Epithelial cell of prostate (primary cell): ENCODE measurements at regions not wholly inside any gene's neighbourhood (a gene's known extent, or its start where the extent isn't known, plus 50 kb on each side); places are given as distances from the start of the nearest gene placed in this dataset.
A peak's percentile ranks its signal among the peaks of the same experiment; 100 is the strongest.
"Not testable (repeated sequence)": the region's sequence is repeated elsewhere in the genome, so short reads cannot be mapped to it uniquely, and the experiment has no call there.

ENCODE experiments used
- DNase-seq: peaks from one replicate; pipeline ENCODE4 v3.0.0-alpha.2; 2011; ENCODE audit warnings: low read depth, low spot score
- H3K27ac ChIP-seq: fragments of 450-650 bp; 2 replicates; pipeline ENCODE4 v1.5.1; 2017; ENCODE audit warnings: mild to moderate bottlenecking

DNA sequence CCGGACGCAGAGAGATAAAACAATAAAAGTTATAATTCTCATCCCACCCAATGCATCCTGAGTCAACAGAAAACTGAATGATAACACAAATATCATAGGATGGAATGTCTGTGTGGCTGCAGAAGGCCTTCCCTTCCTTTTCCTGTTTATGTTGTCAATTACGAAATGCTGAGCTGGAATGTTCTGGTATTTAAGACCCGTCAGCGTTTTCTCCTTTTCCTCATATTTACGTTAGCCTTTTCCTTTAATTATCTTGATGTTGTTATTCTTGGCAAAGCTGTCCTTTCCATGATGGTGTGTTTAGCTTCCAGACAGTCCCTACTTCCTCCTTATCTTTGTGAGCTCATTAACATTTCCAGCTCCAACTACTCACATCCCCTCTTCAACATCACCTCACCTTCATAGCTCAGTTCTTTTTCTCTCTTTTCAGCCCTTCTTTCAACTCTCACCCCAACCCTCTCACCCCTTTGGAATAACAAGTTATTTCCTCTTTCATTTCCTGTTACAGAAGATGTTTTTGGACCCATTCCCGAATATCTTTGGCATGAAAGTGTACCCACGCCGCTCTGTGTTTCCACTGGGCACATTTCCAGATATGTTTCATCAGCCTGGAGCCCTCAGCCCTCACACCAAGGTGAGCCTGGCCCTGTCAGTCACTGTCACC, 221.6 kb downstream of the NR2F1-AS1 start:
- DNase-seq: peak; percentile 16
- H3K27ac ChIP-seq: peak overlapping the region; percentile 81

DNA sequence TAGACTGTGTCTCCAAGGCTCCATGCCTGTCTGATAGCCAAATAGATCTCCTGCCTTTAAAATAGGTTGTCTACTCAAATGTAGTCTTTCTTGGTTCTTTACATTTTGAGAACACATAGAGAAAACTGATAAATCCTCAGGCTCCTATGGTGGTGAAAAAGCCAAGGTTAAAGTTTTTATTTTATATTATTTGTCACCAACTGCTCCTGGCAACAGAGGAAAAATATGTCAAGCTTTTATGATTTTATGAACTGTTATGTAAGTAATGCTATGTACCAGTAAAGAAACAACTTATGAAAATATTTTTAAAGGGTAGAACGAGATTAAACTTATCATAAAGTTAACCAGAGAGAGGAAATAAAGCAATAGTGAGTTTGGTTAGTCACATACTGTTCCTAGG, 222.8 kb downstream of the NR2F1-AS1 start:
- H3K27ac ChIP-seq: no peak overlapping the region
- DNase-seq: no peak

DNA sequence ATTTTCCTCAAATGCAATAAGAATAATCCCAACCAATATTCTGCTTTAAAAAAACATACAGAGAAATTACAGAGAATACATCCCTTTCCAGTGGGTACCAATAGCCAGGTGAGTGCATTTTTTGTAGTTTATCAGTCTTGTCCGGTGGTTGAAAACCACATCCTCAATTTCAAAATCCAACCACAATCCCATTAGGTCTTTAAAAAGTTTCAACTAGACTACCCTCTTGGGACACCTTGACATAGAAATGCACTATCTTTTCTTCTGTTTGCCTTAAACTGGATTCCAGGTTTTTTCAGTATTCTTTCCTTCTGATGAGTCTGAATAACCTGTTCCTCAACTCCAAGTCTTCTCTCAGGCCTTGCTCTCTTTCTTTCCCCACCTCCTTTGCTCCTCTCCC, 223.3 kb downstream of the NR2F1-AS1 start:
- DNase-seq: no peak
- no peak overlapping the region for H3K27ac ChIP-seq

GRCh38 chr5:93355691-93356090, 225.3 kb downstream of the NR2F1-AS1 start:
- no peak for DNase-seq
- H3K27ac ChIP-seq: no peak overlapping the region

DNA sequence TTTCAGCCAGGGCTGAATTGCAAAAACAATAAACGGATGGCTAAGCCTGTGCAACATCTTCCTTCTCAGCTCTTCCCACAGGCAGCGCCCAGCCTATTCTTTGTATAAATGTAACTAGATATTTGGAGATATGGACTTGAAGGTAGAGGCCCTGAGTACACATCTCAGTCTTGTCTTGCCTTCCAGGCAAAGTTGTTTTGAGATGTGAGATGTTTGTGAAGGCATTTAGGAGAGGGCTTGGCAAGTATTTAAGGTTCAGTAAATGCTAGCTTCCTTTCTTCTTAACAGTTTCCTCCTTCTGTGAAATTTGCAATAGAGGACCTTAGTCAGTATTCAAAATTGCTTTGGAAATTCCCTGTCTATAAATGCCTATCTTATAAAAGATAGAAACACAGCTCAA, 228.8 kb downstream of the NR2F1-AS1 start:
- DNase-seq: no peak
- H3K27ac ChIP-seq: no peak overlapping the region

DNA sequence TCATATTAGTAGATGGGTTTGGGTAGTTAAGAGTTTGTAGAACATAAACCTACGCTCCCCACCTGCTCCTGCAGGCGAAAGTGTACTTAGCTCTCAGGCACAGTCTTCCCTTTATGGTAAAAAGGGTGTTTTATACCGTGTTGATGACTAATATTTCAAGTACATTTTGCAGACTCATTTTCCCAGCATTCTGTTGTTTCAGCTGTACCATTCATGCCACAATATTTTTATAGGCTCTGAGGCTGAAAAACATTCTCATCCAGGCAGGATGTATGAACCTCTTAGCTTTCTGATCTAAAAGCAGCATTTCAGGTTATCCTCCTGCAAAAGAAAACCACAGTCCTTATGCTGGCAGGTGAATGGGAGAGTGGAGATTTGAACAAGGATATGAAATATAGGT, 231.4 kb downstream of the NR2F1-AS1 start:
- DNase-seq: peak; percentile 52
- no peak overlapping the region for H3K27ac ChIP-seq

- DNase-seq: no peak
- H3K27ac ChIP-seq: no peak overlapping the region
Measured at GRCh38 chr5:93348231-93348630, 232.8 kb downstream of the NR2F1-AS1 start.

- not testable (repeated sequence) for DNase-seq, H3K27ac ChIP-seq
Measured at GRCh38 chr5:93346850-93347249, 234.2 kb downstream of the NR2F1-AS1 start.

DNA sequence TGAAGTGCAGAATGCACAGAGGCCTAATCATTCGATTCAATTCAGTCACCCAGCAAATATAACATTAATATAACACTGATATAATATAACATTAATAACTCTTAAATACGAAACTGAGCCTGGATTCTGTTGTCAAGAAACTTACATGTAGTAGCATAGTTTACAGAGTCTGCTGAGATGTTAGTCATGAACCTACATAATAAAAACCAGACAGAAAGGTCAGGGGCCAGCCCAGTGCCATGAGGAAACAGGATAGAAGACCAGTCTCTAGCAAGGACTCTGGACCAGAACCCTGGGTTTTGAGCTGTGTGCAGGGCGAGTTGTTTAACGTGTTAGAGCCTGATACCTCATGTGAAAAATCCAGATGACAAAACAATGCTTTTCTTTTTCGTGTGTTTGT, 234.7 kb downstream of the NR2F1-AS1 start:
- no peak for DNase-seq
- no peak overlapping the region for H3K27ac ChIP-seq

- DNase-seq: no peak
- H3K27ac ChIP-seq: no peak overlapping the region
Measured at GRCh38 chr5:93343570-93343969, 237.4 kb downstream of the NR2F1-AS1 start.

DNA sequence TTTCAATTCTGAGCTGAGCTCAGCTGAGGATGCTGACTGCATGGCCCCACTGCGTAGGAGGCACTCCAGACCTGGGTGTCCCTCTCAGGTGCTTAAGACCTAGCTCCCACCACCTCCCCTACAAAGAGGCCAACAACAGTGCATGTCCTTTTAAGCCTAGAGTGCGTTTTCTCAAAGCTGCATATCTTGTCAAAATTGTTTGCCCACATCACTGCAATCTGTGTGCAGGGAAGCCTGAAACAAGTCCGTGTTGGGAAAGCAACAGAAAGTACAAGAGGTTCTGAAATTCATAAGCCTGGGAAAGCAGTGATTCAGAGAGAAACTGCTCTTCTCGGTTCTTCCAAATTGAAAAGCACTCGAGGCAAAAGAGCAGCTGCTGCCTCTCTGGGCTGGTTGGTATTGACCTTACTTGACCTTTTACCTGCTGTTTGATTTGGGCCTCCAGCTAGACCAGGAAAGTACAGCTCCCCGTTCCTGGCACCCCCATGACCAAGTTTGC, 238.4 kb downstream of the NR2F1-AS1 start:
- DNase-seq: no peak
- no peak overlapping the region for H3K27ac ChIP-seq

GRCh38 chr5:93340881-93341280, 240.1 kb downstream of the NR2F1-AS1 start:
- no peak overlapping the region for H3K27ac ChIP-seq
- no peak for DNase-seq

DNA sequence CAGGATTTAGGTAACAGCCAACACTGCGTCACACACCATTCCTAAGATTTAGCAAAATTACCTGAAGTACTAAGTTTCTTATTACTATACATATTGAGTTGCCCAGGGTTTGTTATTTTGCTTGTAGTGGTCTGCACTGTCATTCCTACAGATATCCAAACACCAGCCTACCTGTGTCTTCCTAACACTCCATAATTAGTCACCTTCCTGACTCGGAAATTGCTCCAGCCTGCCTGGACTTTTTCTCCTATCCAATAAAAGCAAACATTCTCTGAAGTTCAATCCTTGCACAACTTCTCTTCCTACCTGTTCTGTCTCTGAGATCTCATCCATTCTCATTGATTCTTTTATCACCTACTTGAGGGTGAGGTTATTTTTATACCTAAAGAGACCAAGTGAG, 243.9 kb downstream of the NR2F1-AS1 start:
- no peak for DNase-seq
- peak overlapping the region; percentile 23 for H3K27ac ChIP-seq

DNA sequence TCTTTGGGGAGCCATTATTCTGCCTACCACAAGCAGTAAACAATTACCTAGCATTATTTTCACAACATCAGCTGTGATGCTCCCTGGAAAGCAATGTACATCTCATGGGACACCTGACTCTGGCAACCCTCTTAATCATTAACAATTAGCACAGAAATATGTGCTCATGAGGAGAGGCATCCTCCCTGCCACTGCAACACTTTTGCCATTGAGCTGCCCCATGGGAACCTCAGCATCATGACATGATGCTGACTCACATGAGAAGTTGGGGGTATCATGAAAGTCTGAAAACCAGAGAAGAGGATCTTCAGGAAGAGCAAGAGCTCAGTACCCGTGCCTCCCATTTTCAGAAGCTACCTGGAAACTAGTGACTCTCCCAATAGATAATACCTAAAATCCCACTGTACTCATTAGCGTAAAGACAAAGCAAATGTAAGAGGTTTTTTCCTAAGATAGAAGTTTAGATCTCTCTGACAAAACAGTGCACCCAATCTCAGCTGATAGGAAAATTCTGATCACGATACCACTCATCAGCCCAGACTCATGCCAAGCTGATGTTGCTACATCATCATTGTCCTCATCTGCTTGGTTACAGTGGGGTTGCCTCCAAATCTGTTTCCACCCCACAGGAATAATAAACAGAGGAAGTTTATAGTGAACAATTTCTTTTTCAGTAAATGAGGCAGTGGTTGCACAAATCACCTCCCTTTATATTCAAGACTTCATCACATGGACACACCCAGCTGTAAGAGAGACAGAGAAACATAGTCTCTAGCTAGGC, 244.5 kb downstream of the NR2F1-AS1 start:
- DNase-seq: no peak
- H3K27ac ChIP-seq: peak overlapping the region; percentile 23

- no peak overlapping the region for H3K27ac ChIP-seq
- DNase-seq: no peak
Measured at GRCh38 chr5:93331863-93332262, 249.2 kb downstream of the NR2F1-AS1 start.

GRCh38 chr5:93331241-93331640, 249.8 kb downstream of the NR2F1-AS1 start:
- no peak for DNase-seq
- no peak overlapping the region for H3K27ac ChIP-seq

- no peak for DNase-seq
- no peak overlapping the region for H3K27ac ChIP-seq
Measured at GRCh38 chr5:93330506-93330905, 250.5 kb downstream of the NR2F1-AS1 start.

DNA sequence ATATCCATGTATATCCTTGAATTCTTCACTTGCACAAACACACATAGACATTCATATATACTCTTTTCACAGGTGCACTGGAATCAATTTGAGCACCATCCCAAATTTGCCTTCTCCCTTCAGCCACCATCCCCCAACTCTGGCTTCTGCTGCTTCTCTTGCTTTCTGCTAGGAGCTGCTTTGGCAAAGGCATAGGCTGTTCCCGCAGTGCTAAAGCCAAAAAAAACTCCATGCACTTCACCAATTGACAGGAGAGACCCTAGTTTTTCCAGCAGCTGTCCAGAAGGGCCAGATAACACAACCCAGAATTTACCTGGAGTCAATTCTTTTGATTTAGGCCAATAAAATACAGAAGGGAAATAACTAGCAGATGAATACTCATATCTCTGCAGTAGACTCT, 251.3 kb downstream of the NR2F1-AS1 start:
- DNase-seq: no peak
- no peak overlapping the region for H3K27ac ChIP-seq

- no peak overlapping the region for H3K27ac ChIP-seq
- no peak for DNase-seq
Measured at GRCh38 chr5:93328833-93329232, 252.2 kb downstream of the NR2F1-AS1 start.

DNA sequence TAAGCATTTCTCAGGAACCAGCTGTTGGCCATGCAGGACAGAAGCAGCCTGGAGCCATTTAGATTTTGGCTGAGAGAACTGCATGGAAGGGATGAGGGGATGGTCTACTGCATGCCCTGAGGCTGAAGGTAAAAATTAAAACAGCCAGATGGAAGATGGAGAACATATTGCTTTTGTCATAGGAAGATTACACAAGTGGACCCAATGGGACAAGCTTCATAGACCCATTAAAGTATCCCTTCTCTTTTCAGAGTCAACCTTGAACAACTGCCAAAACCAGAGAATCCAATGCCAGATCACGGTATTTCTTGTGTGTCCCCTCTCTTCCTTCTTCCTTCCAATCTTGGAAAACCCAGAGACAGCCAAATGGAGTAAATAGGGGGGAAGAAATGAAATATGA, 253.4 kb downstream of the NR2F1-AS1 start:
- no peak for DNase-seq
- H3K27ac ChIP-seq: no peak overlapping the region

- DNase-seq: no peak
- H3K27ac ChIP-seq: no peak overlapping the region
Measured at GRCh38 chr5:93325946-93326345, 255.1 kb downstream of the NR2F1-AS1 start.
